ENCODE measurements at regions not wholly inside any gene's neighbourhood (a gene's known extent, or its start where the extent isn't known, plus 50 kb on each side); places are given as distances from the start of the nearest gene placed in this dataset. TPM values are rescaled to one million over a fixed set of nuclear protein-coding genes. Genes with fewer than 3 reads are reported as not detected.

- no peak for DNase-seq
- peaks cover 10% of the 10 kb centered on the region for H3K9me3 Mint-ChIP-seq
These were observed 52.8 kb upstream of the NRXN1 start for GRCh38 chr2:51084750-51085149.

More at GRCh38 chr2:51084750-51085149, 52.8 kb upstream of the NRXN1 start:
- Histone ChIP-seq H3K4me3 (ENCODE audit: low read length) (no peak overlapping the region), H3K36me3 (ENCODE audit: control insufficient read depth, insufficient read depth, low read length) (no peaks in the 10 kb centered on the region), H3K4me1 (ENCODE audit: control insufficient read depth, insufficient read depth, low read length) (no peaks in the 10 kb centered on the region), H3K9ac (ENCODE audit: extremely low read depth, low read length, poor library complexity, severe bottlenecking) (no peak overlapping the region), H3K9me3 (ENCODE audit: control insufficient read depth, low read length) (no peaks in the 10 kb centered on the region), H3K27ac (ENCODE audit: low read depth, low read length) (no peak overlapping the region), H3K27me3 (ENCODE audit: control insufficient read depth, insufficient read depth, low read length, poor library complexity, severe bottlenecking) (no peaks in the 10 kb centered on the region)
- no peaks in the 10 kb centered on the region for H3K36me3 Mint-ChIP-seq (ENCODE audit: low read depth)
- whole genome bisulfite sequencing, 2 experiments (ENCODE audit: insufficient coverage in 1 of 2, insufficient read length in 1 of 2), result 92% methylated on average over 2 of the region's 2 CpGs; no CpG with 5 or more reads in 1 of the 2 experiments
- H3K4me3 Mint-ChIP-seq, result no peak overlapping the region
- peaks cover 4% of the 10 kb centered on the region for H3K27me3 Mint-ChIP-seq (ENCODE audit: insufficient read depth)
- H3K4me1 Mint-ChIP-seq, result peaks cover 3% of the 10 kb centered on the region
- TF ChIP-seq CTCF (conservative IDR thresholded peaks at IDR 0.05), result peak; percentile 43
- H3K27ac Mint-ChIP-seq, result no peak overlapping the region

Small RNAs in the stretch of these regions (microRNA-seq; reads per million reads assigned to microRNA genes)
- gene MIR4431 (ENCODE audit: borderline microRNAs expressed), result not detected
